Fibroblast of pulmonary artery (primary cell): ENCODE measurements at regions not wholly inside any gene's neighbourhood (a gene's known extent, or its start where the extent isn't known, plus 50 kb on each side); places are given as distances from the start of the nearest gene placed in this dataset.

ENCODE experiments used
- DNase-seq: peaks from one replicate; pipeline ENCODE4 v3.0.0-alpha.2; 2010; ENCODE audit warnings: low read depth
- H3K4me3 ChIP-seq: replicated peaks from 2 replicates; pipeline ENCODE4 v1.5.1; 2011; ENCODE audit warnings: low read depth, mild to moderate bottlenecking, control low read depth, low read length, moderate library complexity
- TF ChIP-seq, protein P1 (sequence below): IDR thresholded peaks from 2 replicates; pipeline ENCODE4 v1.5.1; 2011; ENCODE audit warnings: mild to moderate bottlenecking, control low read depth, low read length, inconsistent platforms; ENCODE audit errors: missing control alignments

- no peak for DNase-seq
- no peak overlapping the region for H3K4me3 ChIP-seq
- TF ChIP-seq, protein P1, sequence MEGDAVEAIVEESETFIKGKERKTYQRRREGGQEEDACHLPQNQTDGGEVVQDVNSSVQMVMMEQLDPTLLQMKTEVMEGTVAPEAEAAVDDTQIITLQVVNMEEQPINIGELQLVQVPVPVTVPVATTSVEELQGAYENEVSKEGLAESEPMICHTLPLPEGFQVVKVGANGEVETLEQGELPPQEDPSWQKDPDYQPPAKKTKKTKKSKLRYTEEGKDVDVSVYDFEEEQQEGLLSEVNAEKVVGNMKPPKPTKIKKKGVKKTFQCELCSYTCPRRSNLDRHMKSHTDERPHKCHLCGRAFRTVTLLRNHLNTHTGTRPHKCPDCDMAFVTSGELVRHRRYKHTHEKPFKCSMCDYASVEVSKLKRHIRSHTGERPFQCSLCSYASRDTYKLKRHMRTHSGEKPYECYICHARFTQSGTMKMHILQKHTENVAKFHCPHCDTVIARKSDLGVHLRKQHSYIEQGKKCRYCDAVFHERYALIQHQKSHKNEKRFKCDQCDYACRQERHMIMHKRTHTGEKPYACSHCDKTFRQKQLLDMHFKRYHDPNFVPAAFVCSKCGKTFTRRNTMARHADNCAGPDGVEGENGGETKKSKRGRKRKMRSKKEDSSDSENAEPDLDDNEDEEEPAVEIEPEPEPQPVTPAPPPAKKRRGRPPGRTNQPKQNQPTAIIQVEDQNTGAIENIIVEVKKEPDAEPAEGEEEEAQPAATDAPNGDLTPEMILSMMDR: no peak
These were observed 120.1 kb upstream of the CDYL start for GRCh38 chr6:4656106-4656505.

DNA sequence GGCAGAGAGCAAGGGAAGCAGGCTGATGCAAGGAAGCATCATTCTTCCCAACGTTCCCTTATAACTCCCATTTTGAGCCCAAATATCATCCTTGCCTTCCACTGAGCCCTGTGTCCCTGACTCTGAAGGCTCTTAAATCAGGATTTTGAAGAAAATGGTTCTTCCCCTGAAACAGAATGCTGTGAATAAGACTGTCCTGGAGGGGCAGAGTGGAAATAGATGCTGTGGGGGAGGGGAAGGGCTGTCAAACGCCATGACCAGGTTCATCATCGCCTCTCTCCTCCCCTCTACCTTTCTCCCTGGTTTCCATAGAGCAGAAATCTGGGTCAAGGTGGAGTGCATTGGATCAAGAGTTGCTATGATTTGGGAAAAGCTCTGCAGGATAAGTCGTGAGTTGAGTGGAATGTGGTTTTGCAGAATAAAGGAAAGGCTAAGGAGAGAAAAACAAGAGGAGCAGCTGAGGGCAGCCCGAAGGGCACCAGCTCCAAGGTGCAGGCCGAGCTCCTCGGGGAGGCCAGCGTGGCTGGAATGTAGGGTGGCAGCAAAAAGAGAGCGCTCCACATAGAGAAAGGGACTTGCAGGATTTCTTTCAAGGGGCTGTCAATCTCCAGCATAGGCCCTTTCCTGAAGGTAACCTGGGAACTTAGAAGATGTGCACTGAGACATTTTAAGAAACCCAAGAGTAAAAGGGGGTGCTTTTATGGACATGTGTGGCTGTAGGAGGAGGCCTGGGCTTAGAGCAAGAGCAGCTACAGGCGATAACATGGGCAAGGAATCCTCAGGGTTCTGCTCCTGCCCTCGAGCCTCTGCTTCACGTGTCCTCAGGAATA, 120.8 kb upstream of the CDYL start:
- DNase-seq: no peak
- TF ChIP-seq, protein P1: no peak
- H3K4me3 ChIP-seq: no peak overlapping the region

GRCh38 chr6:4653141-4653540, 123.1 kb upstream of the CDYL start:
- no peak overlapping the region for H3K4me3 ChIP-seq
- TF ChIP-seq, protein P1: no peak
- no peak for DNase-seq

- no peak overlapping the region for H3K4me3 ChIP-seq
- TF ChIP-seq, protein P1: no peak
These were observed 124.3 kb upstream of the CDYL start for GRCh38 chr6:4651831-4652467.

DNA sequence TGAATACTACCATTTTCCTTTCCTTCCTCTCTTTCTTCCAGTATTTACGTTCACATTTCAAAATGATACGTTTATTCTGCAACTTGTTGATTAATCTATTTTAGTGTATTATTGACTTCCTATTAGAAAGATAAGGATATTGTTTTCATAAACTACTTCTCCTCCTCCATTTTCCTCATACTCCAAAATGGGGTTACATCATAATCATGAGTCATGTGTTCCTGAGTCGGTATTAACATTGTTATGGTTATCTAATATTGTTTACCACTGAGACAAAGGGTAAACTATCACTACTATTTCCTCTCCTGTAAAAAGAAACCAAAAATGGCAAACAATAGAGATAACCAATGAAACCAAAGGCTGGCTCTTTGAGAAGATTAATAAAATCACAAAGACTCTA, 126.5 kb upstream of the CDYL start:
- no peak overlapping the region for H3K4me3 ChIP-seq
- peak; percentile 87 for DNase-seq
- TF ChIP-seq, protein P1: no peak

More at GRCh38 chr6:4651831-4652467, 124.3 kb upstream of the CDYL start:
- no peak for DNase-seq

GRCh38 chr6:4647414-4648365, 128.5 kb upstream of the CDYL start:
- H3K4me3 ChIP-seq: peak overlapping the region; percentile 23
- TF ChIP-seq, protein P1: no peak
- DNase-seq: peak; percentile 86
